HEK293T (cell line): ENCODE measurements at regions not wholly inside any gene's neighbourhood (a gene's known extent, or its start where the extent isn't known, plus 50 kb on each side); places are given as distances from the start of the nearest gene placed in this dataset.

Experiments used
- BHLHE40 ChIP-seq: fragments of 450-650 bp; IDR thresholded peaks from 2 replicates; pipeline ENCODE4 v1.6.1; 2016; ENCODE audit warnings: mild to moderate bottlenecking, moderate library complexity, borderline replicate concordance
- ELF4 ChIP-seq: fragments of 450-650 bp; IDR thresholded peaks from 2 replicates; pipeline ENCODE4 v1.6.1; 2017; ENCODE audit warnings: antibody characterized with exemption
- FOXA1 ChIP-seq: fragments of 450-650 bp; IDR thresholded peaks from 2 replicates; pipeline ENCODE4 v1.6.1; 2016; ENCODE audit warnings: mild to moderate bottlenecking
- HDGF ChIP-seq: fragments of 450-650 bp; IDR thresholded peaks from 2 replicates; pipeline ENCODE4 v1.6.1; 2017; ENCODE audit warnings: antibody characterized with exemption, borderline replicate concordance
- TARDBP ChIP-seq: fragments of 450-650 bp; IDR thresholded peaks from 2 replicates; pipeline ENCODE4 v1.6.1; 2016

GRCh38 chr7:109834851-109835250 is 1256.1 kb upstream of the LRRN3 start:
- no peak for TF ChIP-seq FOXA1
- no peak for TF ChIP-seq BHLHE40
- TF ChIP-seq TARDBP: no peak
- TF ChIP-seq HDGF: no peak
- TF ChIP-seq ELF4: no peak
